ENCODE measurements at regions not wholly inside any gene's neighbourhood (a gene's known extent, or its start where the extent isn't known, plus 50 kb on each side); places are given as distances from the start of the nearest gene placed in this dataset.

DNA sequence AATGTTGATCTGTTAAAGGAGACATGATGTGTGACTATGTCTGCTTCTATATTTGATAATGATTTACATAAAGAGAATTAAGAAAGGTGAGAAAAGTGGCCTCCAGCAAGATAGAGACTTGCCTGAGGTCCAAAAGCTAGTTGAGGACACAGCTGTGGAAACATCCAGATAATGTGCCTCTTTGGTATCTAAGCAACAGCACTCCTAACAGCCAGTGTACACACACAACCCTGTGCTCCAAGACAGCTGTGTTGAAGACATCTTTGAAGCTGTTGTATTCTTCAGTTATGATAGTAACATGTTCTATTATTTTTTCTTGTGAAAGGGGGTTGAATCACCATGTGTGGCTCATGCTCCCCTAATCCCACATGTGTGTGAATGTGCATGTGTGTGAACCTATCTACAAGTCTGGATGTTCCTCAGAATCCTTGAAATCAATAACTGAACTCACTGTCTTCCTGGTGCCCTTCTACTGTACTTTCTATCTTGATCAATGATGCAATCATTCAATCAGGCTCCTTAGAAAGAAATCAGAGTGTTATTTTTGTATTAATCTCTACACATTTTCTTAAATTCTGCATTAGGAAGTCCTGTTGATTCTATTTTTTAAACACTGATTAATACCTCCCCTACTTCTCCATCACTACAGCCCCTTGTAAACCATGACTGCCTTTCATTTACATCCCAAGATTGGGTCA, 116.7 kb upstream of the SSTR4 start:
- TF ChIP-seq, protein P1, sequence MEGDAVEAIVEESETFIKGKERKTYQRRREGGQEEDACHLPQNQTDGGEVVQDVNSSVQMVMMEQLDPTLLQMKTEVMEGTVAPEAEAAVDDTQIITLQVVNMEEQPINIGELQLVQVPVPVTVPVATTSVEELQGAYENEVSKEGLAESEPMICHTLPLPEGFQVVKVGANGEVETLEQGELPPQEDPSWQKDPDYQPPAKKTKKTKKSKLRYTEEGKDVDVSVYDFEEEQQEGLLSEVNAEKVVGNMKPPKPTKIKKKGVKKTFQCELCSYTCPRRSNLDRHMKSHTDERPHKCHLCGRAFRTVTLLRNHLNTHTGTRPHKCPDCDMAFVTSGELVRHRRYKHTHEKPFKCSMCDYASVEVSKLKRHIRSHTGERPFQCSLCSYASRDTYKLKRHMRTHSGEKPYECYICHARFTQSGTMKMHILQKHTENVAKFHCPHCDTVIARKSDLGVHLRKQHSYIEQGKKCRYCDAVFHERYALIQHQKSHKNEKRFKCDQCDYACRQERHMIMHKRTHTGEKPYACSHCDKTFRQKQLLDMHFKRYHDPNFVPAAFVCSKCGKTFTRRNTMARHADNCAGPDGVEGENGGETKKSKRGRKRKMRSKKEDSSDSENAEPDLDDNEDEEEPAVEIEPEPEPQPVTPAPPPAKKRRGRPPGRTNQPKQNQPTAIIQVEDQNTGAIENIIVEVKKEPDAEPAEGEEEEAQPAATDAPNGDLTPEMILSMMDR (IDR thresholded peaks at IDR 0.05; ENCODE audit: extremely low read depth in 1 of 2, insufficient read depth in 1 of 2, low read depth in 1 of 2, low read length in 2 of 2), result no peak
- no peak for TF ChIP-seq POLR2AphosphoS5 (IDR thresholded peaks at IDR 0.05; ENCODE audit: insufficient read depth, low read depth, low read length)
- TF ChIP-seq POLR2A (IDR thresholded peaks at IDR 0.05; ENCODE audit: low read depth, low read length), result no peak
- TF ChIP-seq FOS (IDR thresholded peaks at IDR 0.05; ENCODE audit: borderline replicate concordance, insufficient read depth, low read length), result no peak
- TF ChIP-seq EZH2 (IDR thresholded peaks at IDR 0.05; ENCODE audit: borderline replicate concordance, low read depth, low read length, severe bottlenecking), result no peak
- TF ChIP-seq, protein P2, sequence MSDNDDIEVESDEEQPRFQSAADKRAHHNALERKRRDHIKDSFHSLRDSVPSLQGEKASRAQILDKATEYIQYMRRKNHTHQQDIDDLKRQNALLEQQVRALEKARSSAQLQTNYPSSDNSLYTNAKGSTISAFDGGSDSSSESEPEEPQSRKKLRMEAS (IDR thresholded peaks at IDR 0.05; ENCODE audit: insufficient read depth, insufficient read length), result no peak
- no peak for TF ChIP-seq JUN (IDR thresholded peaks at IDR 0.05; ENCODE audit: borderline replicate concordance, insufficient read depth, insufficient read length, low read depth)
- no peak for TF ChIP-seq MYC (IDR thresholded peaks at IDR 0.05; ENCODE audit: low read depth, low read length)
- TF ChIP-seq GATA2 (IDR thresholded peaks at IDR 0.05; ENCODE audit: insufficient read depth, insufficient read length, low read depth, low read length), result no peak

Data from endothelial cell of umbilical vein (primary cell).